ENCODE measurements at regions not wholly inside any gene's neighbourhood (a gene's known extent, or its start where the extent isn't known, plus 50 kb on each side); places are given as distances from the start of the nearest gene placed in this dataset.
"Not testable (repeated sequence)": the region's sequence is repeated elsewhere in the genome, so short reads cannot be mapped to it uniquely, and the experiment has no call there.

GRCh38 chr11:67776852-67777520, 102.6 kb upstream of the ALDH3B2 start:
- DNase-seq: no peak

DNA sequence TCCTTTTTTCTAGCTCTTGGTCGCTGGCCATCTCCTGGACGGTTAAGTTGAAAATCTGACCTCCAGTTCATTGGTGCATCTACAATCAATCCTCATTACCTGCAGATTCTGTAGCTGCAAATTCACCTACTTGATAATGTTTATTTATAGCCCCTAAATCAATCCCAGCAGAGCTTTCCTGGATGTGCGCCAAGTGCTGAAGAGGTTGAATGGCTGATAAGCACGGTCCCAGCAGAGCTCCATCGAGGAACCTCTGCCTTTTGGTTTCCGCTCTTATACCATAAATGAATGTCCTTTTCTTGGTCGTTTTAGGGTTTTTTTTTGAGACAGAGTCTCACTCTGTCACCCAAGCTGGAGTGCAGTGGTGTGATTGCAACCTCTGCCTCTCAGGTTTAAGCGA, 99.8 kb upstream of the ALDH3B2 start:
- DNase-seq: not testable (repeated sequence)

DNA sequence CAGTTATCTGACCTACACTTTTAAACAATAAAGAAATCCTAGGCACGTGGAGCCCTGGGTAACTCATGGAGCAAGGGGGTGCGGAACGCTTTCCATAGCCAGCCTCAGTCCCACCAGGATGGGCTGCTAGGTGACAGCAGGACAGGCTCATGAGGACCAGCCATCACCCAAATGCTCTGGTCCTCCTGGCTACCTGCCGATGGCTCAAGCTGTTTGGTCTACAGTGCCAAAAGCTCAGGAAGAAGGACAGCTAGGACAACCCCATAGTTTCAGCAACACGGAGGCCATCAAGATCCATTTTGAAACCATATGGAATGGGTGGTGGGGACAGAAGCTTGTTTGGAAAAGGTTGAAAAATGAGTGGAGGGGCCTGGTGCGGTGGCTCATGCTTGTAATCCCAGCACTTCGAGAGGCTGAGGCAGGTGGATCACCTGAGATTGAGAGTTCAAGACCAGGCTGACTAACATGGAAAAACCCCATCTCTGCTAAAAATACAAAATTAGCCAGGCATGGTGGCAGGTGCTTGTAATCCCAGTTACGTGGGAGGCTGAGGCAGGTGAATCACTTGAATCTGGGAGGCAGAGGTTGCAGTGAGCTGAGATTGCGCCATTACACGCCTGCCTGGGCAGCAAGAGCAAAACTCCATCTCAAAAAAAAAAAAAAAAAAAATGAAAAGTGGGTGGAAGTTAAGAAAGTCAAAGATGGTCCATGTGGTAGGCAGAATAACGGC, 93.7 kb upstream of the ALDH3B2 start:
- not testable (repeated sequence) for DNase-seq

DNA sequence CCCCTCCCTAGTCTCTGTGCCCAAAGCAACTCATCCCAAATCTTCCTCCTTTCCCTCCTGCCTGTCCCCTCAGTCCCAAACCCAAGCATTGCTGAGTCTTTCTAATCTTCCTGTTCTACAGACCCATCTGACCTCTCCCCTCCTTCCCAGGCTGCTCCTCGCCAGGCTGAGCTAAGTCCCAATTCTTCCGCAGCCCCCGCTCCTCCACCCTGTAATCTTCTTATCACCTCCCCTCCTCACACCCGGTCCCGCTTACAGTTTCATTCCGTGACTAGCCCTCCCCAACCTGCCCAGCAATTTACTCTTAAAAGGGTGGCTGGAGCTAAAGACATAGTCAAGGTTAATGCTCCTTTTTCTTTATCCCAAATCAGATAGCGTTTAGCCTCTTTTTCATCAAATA, 86.8 kb upstream of the ALDH3B2 start:
- not testable (repeated sequence) for DNase-seq

GRCh38 chr11:67759321-67759720, 84.9 kb upstream of the ALDH3B2 start:
- DNase-seq: not testable (repeated sequence)

GRCh38 chr11:67758467-67758866, 84.0 kb upstream of the ALDH3B2 start:
- DNase-seq: not testable (repeated sequence)

DNA sequence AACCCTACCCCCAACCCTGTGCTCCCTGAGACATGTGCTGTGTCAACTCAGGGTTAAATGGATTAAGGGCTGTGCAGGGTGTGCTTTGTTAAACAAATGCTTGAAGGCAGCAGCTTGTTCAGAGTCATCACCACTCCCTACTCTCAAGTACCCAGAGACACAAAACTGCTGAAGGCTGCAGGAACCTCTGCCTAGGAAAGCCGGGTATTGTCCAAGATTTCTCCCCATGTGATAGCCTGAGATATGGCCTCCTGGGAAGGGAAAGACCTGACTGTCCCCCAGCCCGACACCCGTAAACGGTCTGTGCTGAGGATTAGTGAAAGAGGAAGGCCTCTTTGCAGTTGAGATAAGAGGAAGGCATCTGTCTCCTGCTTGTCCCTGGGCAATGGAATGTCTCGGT, 83.6 kb upstream of the ALDH3B2 start:
- not testable (repeated sequence) for DNase-seq

- not testable (repeated sequence) for DNase-seq
These were observed 79.4 kb upstream of the ALDH3B2 start for GRCh38 chr11:67753820-67754219.

DNA sequence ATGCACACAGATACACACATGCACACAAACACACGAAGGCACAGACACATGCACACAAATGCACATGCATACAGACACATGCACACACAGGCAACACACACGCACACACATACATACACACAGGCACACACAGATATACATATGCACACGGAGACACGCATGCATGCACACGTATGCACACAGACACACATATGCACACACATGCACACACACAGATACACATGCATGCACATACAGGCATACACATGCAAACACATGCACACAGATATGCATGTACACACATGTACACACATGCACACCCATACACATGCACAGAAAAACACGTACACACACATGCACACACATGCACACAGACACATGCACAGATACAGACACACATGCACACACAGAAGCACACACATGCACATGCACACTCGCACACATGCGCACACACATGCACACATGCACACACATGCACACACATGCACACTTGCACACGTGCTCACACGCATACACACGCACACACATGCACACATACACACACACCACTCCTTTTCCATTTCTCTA, 70.8 kb upstream of the ALDH3B2 start:
- DNase-seq: no peak

GRCh38 chr11:67744231-67744630, 69.8 kb upstream of the ALDH3B2 start:
- not testable (repeated sequence) for DNase-seq

DNA sequence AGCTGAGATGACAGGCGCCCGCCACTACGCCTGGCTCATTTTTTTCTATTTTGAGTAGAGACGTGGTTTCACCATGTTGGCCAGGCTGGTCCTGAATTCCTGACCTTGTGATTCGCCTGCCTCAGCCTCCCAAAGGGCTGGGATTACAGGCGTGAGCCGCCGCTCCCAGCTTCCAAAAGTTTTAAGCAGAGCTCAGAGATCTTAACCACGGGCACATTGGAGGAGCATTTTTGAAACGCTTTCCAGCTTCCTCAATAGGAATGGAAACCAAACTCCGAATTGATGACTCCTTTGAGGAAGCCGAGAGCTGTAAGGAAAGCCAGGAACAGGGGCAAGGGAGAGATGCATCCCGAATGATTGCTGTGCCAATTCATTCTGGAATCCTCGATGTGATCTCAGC, 63.8 kb upstream of the ALDH3B2 start:
- not testable (repeated sequence) for DNase-seq

DNA sequence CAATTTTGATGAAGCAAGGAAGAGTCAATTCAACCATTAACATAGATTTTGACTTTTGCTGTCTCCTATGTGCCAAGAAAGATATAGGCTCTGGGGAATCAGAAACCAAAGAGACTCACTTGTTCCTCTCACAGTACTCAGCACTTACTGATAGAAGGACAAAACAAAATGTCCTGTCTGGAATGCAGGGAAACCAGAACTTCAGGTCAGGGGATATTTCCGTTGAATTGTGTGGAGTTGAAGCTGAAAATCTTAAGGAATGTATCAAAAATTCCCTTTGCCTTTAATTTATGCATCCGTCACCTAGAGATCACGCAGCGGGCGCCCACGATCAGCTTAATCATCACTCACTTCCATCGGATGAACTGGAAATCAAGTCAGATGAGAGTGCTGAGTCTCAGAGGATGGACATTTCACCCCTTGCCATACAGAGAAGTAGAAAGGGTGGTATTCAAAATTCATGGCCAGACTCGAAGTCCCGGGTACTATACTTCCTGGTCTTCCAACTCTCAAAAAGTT, 63.2 kb upstream of the ALDH3B2 start:
- DNase-seq: not testable (repeated sequence)

GRCh38 chr11:67732045-67732787, 57.8 kb upstream of the ALDH3B2 start:
- peak in 10 of 51 donors; percentile 1 to 78 (median 10) for DNase-seq

DNA sequence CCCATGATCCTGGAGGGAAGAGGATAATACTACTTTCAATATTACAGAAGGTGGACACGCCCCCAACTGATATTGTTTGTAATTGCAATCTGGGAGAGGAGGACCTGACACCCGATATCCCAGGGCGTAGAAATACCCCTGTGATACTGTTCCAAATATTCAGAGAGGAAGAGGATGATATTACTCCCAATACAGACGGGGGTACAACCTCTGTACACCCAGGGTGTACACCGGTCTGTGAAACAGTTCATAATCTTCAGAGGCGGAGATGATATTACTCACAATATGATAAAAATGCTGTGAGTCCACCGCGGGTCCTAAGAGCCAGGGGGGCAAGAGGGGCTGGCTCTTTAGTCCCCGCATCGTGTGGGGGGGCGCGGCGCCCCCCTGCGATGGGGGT, 57.2 kb upstream of the ALDH3B2 start:
- no peak for DNase-seq

DNA sequence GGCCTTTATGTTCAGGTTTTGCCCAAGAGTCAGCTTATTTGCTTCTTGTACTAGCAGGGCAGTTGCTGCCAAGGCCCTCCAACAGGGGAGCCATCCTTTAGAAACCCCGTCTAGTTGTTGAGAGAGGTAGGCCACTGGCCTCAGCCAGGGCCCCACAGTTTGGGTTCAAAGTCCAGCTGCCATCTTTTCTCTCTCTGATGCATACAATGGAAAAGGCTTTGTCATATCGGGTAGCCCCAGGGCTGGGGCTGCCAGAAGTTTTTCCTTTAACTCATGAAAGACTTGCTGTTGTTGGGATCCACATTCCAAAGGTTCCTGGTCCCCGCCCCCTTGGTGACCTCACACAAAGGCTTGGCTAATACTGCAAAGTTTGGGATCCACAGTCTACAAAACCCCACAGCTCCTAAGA, 53.7 kb upstream of the ALDH3B2 start:
- not testable (repeated sequence) for DNase-seq

DNA sequence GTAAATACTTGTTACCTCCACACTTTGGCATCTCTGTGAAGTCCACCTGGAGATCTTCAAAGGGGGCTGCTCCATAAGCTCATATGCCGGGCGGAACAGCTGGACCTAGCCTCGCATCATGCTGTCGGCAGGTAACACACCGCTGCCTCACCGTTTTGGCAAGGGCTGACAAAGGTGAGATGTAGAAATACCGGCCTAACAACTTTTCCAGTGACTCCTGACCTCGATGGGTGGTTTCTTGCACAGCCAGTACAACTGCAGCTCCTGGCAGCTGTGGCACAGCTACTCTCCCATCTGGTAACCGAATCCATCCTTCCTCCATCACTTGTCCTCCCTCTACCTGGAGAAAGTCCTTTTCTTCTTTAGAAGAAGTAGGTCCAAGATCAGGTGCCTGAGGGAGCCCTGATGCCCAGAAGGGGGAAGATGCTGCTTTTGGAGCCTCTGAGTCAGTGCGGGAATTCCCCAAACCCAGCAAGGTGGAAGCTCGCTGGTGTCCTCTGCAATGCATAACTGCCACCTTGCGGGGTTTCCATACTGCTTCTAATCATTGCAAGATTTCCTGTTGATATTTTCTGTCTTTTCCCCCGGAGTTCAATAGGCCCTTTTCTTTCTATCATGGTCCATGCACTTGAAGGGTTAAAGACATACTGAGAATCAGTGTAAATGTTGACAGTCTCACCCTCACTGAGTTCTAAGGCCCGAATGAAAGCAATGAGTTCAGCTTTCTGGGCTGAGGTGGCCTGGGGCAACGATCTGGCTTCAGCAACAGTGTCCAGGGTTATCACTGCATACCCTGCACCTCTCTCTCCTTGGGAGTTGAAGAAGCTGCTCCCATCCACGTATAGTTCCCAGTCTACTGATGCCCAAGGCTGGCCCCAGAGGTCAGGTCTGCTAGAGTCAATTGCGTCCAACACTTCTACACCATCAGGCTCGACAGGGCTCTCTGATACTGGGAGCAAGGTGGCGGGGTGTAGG, 52.9 kb upstream of the ALDH3B2 start:
- DNase-seq: not testable (repeated sequence)

All from hypothalamus (tissue), 51 donors.